Uterus (tissue), 3 donors: ENCODE measurements at regions not wholly inside any gene's neighbourhood (a gene's known extent, or its start where the extent isn't known, plus 50 kb on each side); places are given as distances from the start of the nearest gene placed in this dataset.

ENCODE experiments used
- DNase-seq, 2 donors: peaks; one replicate each; pipeline ENCODE4 v3.0.0-alpha.2; 2019 to 2020
- H3K27ac ChIP-seq, 2 donors: fragments of 200-600 bp; sonication (generic); 1 replicate in 1 of 2; 2 replicates in 1 of 2; pipeline ENCODE4 v1.5.1; 2016 to 2018
- H3K27me3 ChIP-seq, 2 donors: fragments of 200-600 bp; sonication (generic); one replicate each; pipeline ENCODE4 v1.5.1; 2018 to 2019; ENCODE audit warnings: control low read depth in 1 of 2
- H3K36me3 ChIP-seq, 2 donors: fragments of 200-600 bp; sonication (generic); one replicate each; pipeline ENCODE4 v1.5.1; 2019; ENCODE audit warnings: control low read depth in 1 of 2
- H3K4me1 ChIP-seq, 2 donors: fragments of 200-600 bp; sonication (generic); one replicate each; pipeline ENCODE4 v1.5.1; 2018 to 2019; ENCODE audit warnings: control low read depth in 1 of 2
- H3K4me3 ChIP-seq, 2 donors: fragments of 200-600 bp; sonication (generic); 1 replicate in 1 of 2; 2 replicates in 1 of 2; pipeline ENCODE4 v1.5.1; 2018 to 2019; ENCODE audit warnings: mild to moderate bottlenecking in 1 of 2
- H3K9me3 ChIP-seq, 2 donors: fragments of 200-600 bp; sonication (generic); one replicate each; pipeline ENCODE4 v1.5.1; 2019; ENCODE audit warnings: control low read depth in 1 of 2
- CTCF ChIP-seq, 4 experiments: fragments of 200-600 bp in 2 of 4; fragments of 450-650 bp in 2 of 4; sonication (generic) in 2 of 4; IDR thresholded peaks; one replicate each; pipeline ENCODE4 v1.5.1; 2016 to 2019; ENCODE audit warnings: antibody characterized with exemption in 4 of 4, mild to moderate bottlenecking in 2 of 4, moderate library complexity in 1 of 4
- POLR2A ChIP-seq, 2 donors: fragments of 450-650 bp; IDR thresholded peaks; one replicate each; pipeline ENCODE4 v1.6.1; 2016; ENCODE audit warnings: antibody characterized with exemption in 2 of 2, mild to moderate bottlenecking in 1 of 2, moderate library complexity in 1 of 2
- intact Hi-C: fragments of 100-400 bp; cut with DNase I; formaldehyde crosslinking; loops from one replicate; pipeline ENCODE4 v1.15.1; 2023; ENCODE audit warnings: low total_unique reads
- donor health status: DM: yes; HTN: yes; CAD: no.

GRCh38 chr4:104262678-104263077, 232.0 kb downstream of the CXXC4 start:
- Histone ChIP-seq H3K36me3 (no peaks in the 10 kb centered on the region), H3K27ac (no peak overlapping the region), H3K9me3 (no peaks in the 10 kb centered on the region), H3K4me3 (no peak overlapping the region), H3K4me1 (no peaks in the 10 kb centered on the region), H3K27me3 (no peaks in the 10 kb centered on the region)
- intact Hi-C loops = no loop called here
- DNase-seq = no peak
- no peak for TF ChIP-seq CTCF (IDR thresholded peaks at IDR 0.05)
- no peak for TF ChIP-seq POLR2A (IDR thresholded peaks at IDR 0.05)

GRCh38 chr4:104248726-104249125, 246.0 kb downstream of the CXXC4 start:
- H3K36me3 ChIP-seq = no peaks in the 10 kb centered on the region
- TF ChIP-seq POLR2A (IDR thresholded peaks at IDR 0.05) (no peak), CTCF (IDR thresholded peaks at IDR 0.05) (no peak)
- H3K27me3 ChIP-seq = no peaks in the 10 kb centered on the region
- H3K9me3 ChIP-seq = no peaks in the 10 kb centered on the region
- no peak overlapping the region for H3K27ac ChIP-seq
- no peaks in the 10 kb centered on the region for H3K4me1 ChIP-seq
- intact Hi-C loops = no loop called here
- no peak for DNase-seq
- no peak overlapping the region for H3K4me3 ChIP-seq

GRCh38 chr4:104235967-104236366, 258.7 kb downstream of the CXXC4 start:
- Histone ChIP-seq H3K4me3 (no peak overlapping the region), H3K27ac (no peak overlapping the region), H3K36me3 (no peaks in the 10 kb centered on the region), H3K9me3 (no peaks in the 10 kb centered on the region), H3K4me1 (no peaks in the 10 kb centered on the region), H3K27me3 (no peaks in the 10 kb centered on the region)
- TF ChIP-seq POLR2A (IDR thresholded peaks at IDR 0.05) (no peak), CTCF (IDR thresholded peaks at IDR 0.05) (no peak)
- intact Hi-C loops = no loop called here
- DNase-seq = no peak

- DNase-seq = no peak
- no peaks in the 10 kb centered on the region for H3K4me1 ChIP-seq
- TF ChIP-seq POLR2A (IDR thresholded peaks at IDR 0.05) (no peak), CTCF (IDR thresholded peaks at IDR 0.05) (no peak)
- no peaks in the 10 kb centered on the region for H3K9me3 ChIP-seq
- intact Hi-C loops = no loop called here
- no peaks in the 10 kb centered on the region for H3K27me3 ChIP-seq
- H3K36me3 ChIP-seq = no peaks in the 10 kb centered on the region
- no peak overlapping the region for H3K27ac ChIP-seq
- no peak overlapping the region for H3K4me3 ChIP-seq
Observed at GRCh38 chr4:104217526-104217925, 277.2 kb downstream of the CXXC4 start.

- intact Hi-C loops = no loop called here
- no peaks in the 10 kb centered on the region for H3K9me3 ChIP-seq
- H3K27ac ChIP-seq = no peak overlapping the region
- TF ChIP-seq CTCF (IDR thresholded peaks at IDR 0.05) (no peak), POLR2A (IDR thresholded peaks at IDR 0.05) (no peak)
- H3K36me3 ChIP-seq = no peaks in the 10 kb centered on the region
- no peaks in the 10 kb centered on the region for H3K27me3 ChIP-seq
- no peak overlapping the region for H3K4me3 ChIP-seq
- no peak for DNase-seq
- H3K4me1 ChIP-seq = no peaks in the 10 kb centered on the region
Observed at GRCh38 chr4:104211657-104212056, 283.0 kb downstream of the CXXC4 start.
